ENCODE measurements at regions not wholly inside any gene's neighbourhood (a gene's known extent, or its start where the extent isn't known, plus 50 kb on each side); places are given as distances from the start of the nearest gene placed in this dataset.

DNA sequence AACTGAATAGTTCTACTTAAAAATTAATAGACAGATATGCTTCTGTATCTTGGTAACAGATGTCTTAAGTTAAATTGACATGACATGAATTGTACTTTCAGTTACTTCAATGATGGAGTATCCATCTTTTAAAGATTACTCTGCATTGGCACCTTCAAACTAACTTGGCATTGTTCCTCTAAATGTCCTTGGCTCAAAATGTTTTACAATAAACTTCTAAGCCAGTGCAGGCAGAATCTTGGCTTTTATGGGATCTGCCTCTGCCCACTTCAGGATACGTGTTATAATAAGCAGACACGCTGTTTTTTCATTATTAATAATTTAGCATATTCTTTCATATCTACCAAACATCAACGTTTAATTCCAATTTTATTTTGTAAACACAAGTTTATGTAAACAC is 873.4 kb upstream of the ADAMTS5 start:
- TF ChIP-seq, protein P1, sequence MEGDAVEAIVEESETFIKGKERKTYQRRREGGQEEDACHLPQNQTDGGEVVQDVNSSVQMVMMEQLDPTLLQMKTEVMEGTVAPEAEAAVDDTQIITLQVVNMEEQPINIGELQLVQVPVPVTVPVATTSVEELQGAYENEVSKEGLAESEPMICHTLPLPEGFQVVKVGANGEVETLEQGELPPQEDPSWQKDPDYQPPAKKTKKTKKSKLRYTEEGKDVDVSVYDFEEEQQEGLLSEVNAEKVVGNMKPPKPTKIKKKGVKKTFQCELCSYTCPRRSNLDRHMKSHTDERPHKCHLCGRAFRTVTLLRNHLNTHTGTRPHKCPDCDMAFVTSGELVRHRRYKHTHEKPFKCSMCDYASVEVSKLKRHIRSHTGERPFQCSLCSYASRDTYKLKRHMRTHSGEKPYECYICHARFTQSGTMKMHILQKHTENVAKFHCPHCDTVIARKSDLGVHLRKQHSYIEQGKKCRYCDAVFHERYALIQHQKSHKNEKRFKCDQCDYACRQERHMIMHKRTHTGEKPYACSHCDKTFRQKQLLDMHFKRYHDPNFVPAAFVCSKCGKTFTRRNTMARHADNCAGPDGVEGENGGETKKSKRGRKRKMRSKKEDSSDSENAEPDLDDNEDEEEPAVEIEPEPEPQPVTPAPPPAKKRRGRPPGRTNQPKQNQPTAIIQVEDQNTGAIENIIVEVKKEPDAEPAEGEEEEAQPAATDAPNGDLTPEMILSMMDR (conservative IDR thresholded peaks at IDR 0.05; ENCODE audit: low read depth in 2 of 2), result no peak
- TF ChIP-seq EZH2phosphoT487 (IDR thresholded peaks at IDR 0.05; ENCODE audit: unreplicated experiment), result no peak
- TF ChIP-seq EZH2 (IDR thresholded peaks at IDR 0.05; ENCODE audit: low read depth, unreplicated experiment), result no peak
- TF ChIP-seq, protein P2, sequence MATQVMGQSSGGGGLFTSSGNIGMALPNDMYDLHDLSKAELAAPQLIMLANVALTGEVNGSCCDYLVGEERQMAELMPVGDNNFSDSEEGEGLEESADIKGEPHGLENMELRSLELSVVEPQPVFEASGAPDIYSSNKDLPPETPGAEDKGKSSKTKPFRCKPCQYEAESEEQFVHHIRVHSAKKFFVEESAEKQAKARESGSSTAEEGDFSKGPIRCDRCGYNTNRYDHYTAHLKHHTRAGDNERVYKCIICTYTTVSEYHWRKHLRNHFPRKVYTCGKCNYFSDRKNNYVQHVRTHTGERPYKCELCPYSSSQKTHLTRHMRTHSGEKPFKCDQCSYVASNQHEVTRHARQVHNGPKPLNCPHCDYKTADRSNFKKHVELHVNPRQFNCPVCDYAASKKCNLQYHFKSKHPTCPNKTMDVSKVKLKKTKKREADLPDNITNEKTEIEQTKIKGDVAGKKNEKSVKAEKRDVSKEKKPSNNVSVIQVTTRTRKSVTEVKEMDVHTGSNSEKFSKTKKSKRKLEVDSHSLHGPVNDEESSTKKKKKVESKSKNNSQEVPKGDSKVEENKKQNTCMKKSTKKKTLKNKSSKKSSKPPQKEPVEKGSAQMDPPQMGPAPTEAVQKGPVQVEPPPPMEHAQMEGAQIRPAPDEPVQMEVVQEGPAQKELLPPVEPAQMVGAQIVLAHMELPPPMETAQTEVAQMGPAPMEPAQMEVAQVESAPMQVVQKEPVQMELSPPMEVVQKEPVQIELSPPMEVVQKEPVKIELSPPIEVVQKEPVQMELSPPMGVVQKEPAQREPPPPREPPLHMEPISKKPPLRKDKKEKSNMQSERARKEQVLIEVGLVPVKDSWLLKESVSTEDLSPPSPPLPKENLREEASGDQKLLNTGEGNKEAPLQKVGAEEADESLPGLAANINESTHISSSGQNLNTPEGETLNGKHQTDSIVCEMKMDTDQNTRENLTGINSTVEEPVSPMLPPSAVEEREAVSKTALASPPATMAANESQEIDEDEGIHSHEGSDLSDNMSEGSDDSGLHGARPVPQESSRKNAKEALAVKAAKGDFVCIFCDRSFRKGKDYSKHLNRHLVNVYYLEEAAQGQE (IDR thresholded peaks at IDR 0.05; ENCODE audit: unreplicated experiment), result no peak
- no peak for TF ChIP-seq POLR2AphosphoS5 (IDR thresholded peaks at IDR 0.05; ENCODE audit: low read depth)
- no peak for TF ChIP-seq JUNB (IDR thresholded peaks at IDR 0.05; ENCODE audit: unreplicated experiment)
- TF ChIP-seq CREB1 (CRISPR knock-in tag; IDR thresholded peaks at IDR 0.05; ENCODE audit: low read depth), result no peak
- TF ChIP-seq STAT1 (IDR thresholded peaks at IDR 0.05; ENCODE audit: unreplicated experiment), result no peak

All from GM23338 (cell line).